ENCODE measurements at regions not wholly inside any gene's neighbourhood (a gene's known extent, or its start where the extent isn't known, plus 50 kb on each side); places are given as distances from the start of the nearest gene placed in this dataset.

DNA sequence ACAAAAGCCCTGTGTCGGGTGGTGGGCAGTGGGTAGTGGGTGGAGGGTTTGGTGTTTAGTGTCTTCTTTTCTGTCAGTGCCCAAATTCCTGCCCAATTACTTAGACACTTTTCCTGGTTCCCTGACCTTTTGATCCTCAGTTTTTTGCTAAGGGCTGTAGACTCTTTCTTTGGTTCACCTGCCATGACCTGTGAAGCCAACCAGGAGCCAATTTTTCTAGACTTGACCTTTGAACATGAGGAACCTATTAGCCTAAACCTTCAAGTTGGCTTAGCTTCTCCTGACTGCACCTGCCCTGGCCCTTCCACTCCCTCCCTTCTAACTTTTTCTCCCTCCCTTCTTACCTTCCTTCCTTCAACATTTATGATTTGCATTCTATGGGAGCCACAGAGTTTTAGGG lies 94.5 kb downstream of the MID1IP1 start:
- Histone ChIP-seq H2AFZ (ENCODE audit: low read length) (no peak overlapping the region), H3K9me2 (ENCODE audit: low read depth, low read length) (no peaks in the 10 kb centered on the region), H3K9me3 (ENCODE audit: low read length) (no peaks in the 10 kb centered on the region), H3K4me3 (ENCODE audit: low read depth, low read length, poor library complexity, severe bottlenecking) (no peak overlapping the region), H3K36me3 (ENCODE audit: insufficient read depth, low read length) (no peaks in the 10 kb centered on the region), H3K4me2 (ENCODE audit: low read length) (no peak overlapping the region), H3K4me1 (ENCODE audit: insufficient read depth, low read length, severe bottlenecking) (peaks cover 83% of the 10 kb centered on the region), H3F3A (ENCODE audit: insufficient read depth, low read length) (no peaks in the 10 kb centered on the region), H3K9ac (ENCODE audit: low read length) (no peak overlapping the region; the same call in 1 of the 2 replicates), H3K27me3 (ENCODE audit: insufficient read depth, low read length) (no peaks in the 10 kb centered on the region), H3K79me2 (ENCODE audit: insufficient read depth, low read length) (no peaks in the 10 kb centered on the region), H4K20me1 (ENCODE audit: insufficient read depth, low read length) (no peaks in the 10 kb centered on the region), H3K27ac (ENCODE audit: low read depth, low read length, poor library complexity, severe bottlenecking) (peak overlapping the region; percentile 63)
- TF ChIP-seq, protein P1, sequence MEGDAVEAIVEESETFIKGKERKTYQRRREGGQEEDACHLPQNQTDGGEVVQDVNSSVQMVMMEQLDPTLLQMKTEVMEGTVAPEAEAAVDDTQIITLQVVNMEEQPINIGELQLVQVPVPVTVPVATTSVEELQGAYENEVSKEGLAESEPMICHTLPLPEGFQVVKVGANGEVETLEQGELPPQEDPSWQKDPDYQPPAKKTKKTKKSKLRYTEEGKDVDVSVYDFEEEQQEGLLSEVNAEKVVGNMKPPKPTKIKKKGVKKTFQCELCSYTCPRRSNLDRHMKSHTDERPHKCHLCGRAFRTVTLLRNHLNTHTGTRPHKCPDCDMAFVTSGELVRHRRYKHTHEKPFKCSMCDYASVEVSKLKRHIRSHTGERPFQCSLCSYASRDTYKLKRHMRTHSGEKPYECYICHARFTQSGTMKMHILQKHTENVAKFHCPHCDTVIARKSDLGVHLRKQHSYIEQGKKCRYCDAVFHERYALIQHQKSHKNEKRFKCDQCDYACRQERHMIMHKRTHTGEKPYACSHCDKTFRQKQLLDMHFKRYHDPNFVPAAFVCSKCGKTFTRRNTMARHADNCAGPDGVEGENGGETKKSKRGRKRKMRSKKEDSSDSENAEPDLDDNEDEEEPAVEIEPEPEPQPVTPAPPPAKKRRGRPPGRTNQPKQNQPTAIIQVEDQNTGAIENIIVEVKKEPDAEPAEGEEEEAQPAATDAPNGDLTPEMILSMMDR (IDR thresholded peaks at IDR 0.05; ENCODE audit: low read length): no peak
- TF ChIP-seq EZH2 (IDR thresholded peaks at IDR 0.05; ENCODE audit: borderline replicate concordance, low read length): no peak

DNA sequence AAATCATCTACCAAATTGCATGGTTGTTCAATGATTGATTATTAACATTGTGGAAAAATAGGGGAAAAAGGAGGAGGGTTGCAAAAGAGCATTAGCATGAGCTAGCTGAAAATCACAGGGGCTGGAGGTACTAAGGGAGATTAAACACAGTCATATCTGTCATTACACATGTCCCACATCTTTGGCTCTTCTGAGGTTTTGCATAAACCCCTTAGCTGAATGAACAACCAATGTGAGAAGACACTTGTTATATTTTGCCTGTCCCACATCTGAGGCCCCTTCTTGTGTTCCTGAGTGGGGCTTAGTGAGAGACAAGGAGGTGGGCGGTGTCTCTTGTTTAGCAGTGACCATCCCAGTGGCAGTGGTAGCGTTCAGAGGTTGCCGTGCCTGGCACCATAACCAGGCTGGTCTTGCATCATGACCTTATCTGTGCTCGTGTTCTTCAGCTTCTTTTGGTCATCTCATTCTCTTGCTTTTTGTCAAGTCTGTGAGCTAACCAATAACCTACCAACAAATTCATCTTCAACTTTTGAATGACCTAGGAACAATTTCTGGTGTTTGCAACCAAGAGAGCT lies 95.6 kb downstream of the MID1IP1 start:
- Histone ChIP-seq H3K9me3 (ENCODE audit: low read length) (no peaks in the 10 kb centered on the region), H3K9me2 (ENCODE audit: low read depth, low read length) (no peaks in the 10 kb centered on the region), H3K36me3 (ENCODE audit: insufficient read depth, low read length) (no peaks in the 10 kb centered on the region), H3K79me2 (ENCODE audit: insufficient read depth, low read length) (no peaks in the 10 kb centered on the region), H2AFZ (ENCODE audit: low read length) (no peak overlapping the region), H3K4me3 (ENCODE audit: low read depth, low read length, poor library complexity, severe bottlenecking) (no peak overlapping the region), H4K20me1 (ENCODE audit: insufficient read depth, low read length) (no peaks in the 10 kb centered on the region), H3F3A (ENCODE audit: insufficient read depth, low read length) (no peaks in the 10 kb centered on the region), H3K27ac (ENCODE audit: low read depth, low read length, poor library complexity, severe bottlenecking) (peak overlapping the region; percentile 63), H3K4me1 (ENCODE audit: insufficient read depth, low read length, severe bottlenecking) (peaks cover 72% of the 10 kb centered on the region), H3K4me2 (ENCODE audit: low read length) (no peak overlapping the region; the same call in 1 of the 2 replicates), H3K27me3 (ENCODE audit: insufficient read depth, low read length) (no peaks in the 10 kb centered on the region), H3K9ac (ENCODE audit: low read length) (no peak overlapping the region; the same call in 1 of the 2 replicates)
- TF ChIP-seq, protein P1 (IDR thresholded peaks at IDR 0.05; ENCODE audit: low read length): no peak
- TF ChIP-seq EZH2 (IDR thresholded peaks at IDR 0.05; ENCODE audit: borderline replicate concordance, low read length): no peak

DNA sequence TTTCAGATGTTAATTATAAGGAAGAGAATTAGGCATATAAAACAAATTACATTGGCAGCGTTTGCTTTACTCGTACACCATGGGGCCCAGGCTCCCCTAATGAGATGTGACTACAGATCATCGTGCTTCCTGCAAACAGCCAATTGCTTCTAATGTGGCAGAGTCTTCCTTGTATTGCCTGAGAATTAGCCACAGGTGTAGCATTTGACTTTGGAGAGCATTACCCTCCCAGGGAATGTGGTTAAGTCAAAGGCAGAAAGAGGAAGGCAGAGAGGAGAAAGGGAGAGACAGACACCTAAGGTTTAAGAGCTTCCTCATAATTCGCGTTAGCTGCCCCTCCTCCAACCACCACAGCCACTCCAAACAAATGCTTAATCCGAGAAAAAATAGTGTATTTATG lies 97.0 kb downstream of the MID1IP1 start:
- no peaks in the 10 kb centered on the region for H3F3A ChIP-seq (ENCODE audit: insufficient read depth, low read length)
- peaks cover 66% of the 10 kb centered on the region for H3K4me1 ChIP-seq (ENCODE audit: insufficient read depth, low read length, severe bottlenecking)
- H3K27ac ChIP-seq (ENCODE audit: low read depth, low read length, poor library complexity, severe bottlenecking): peak overlapping the region; percentile 87
- no peaks in the 10 kb centered on the region for H3K9me3 ChIP-seq (ENCODE audit: low read length)
- H3K27me3 ChIP-seq (ENCODE audit: insufficient read depth, low read length): no peaks in the 10 kb centered on the region
- H4K20me1 ChIP-seq (ENCODE audit: insufficient read depth, low read length): no peaks in the 10 kb centered on the region
- no peak overlapping the region for H3K4me3 ChIP-seq (ENCODE audit: low read depth, low read length, poor library complexity, severe bottlenecking)
- peak overlapping the region; percentile 20; the same call in 1 of the 2 replicates for H3K4me2 ChIP-seq (ENCODE audit: low read length)
- H2AFZ ChIP-seq (ENCODE audit: low read length): no peak overlapping the region
- peak overlapping the region; percentile 30; the same call in 1 of the 2 replicates for H3K9ac ChIP-seq (ENCODE audit: low read length)
- H3K79me2 ChIP-seq (ENCODE audit: insufficient read depth, low read length): no peaks in the 10 kb centered on the region
- no peaks in the 10 kb centered on the region for H3K36me3 ChIP-seq (ENCODE audit: insufficient read depth, low read length)
- TF ChIP-seq, protein P1 (IDR thresholded peaks at IDR 0.05; ENCODE audit: low read length): no peak
- TF ChIP-seq EZH2 (IDR thresholded peaks at IDR 0.05; ENCODE audit: borderline replicate concordance, low read length): no peak
- H3K9me2 ChIP-seq (ENCODE audit: low read depth, low read length): no peaks in the 10 kb centered on the region
